Suprapubic skin (tissue), 3 donors: ENCODE measurements at regions not wholly inside any gene's neighbourhood (a gene's known extent, or its start where the extent isn't known, plus 50 kb on each side); places are given as distances from the start of the nearest gene placed in this dataset.

Experiments used
- CTCF ChIP-seq, 2 donors: fragments of 200-600 bp in 1 of 2; fragments of 450-650 bp in 1 of 2; sonication (generic) in 1 of 2; IDR thresholded peaks; one replicate each; pipeline ENCODE4 v1.5.1; 2016 to 2019; ENCODE audit warnings: antibody characterized with exemption in 2 of 2, mild to moderate bottlenecking in 1 of 2, moderate library complexity in 1 of 2
- POLR2A ChIP-seq, 2 donors: fragments of 450-650 bp; IDR thresholded peaks; one replicate each; pipeline ENCODE4 v1.6.1; 2017; ENCODE audit warnings: antibody characterized with exemption in 2 of 2, mild to moderate bottlenecking in 2 of 2, moderate library complexity in 2 of 2

GRCh38 chr20:48366230-48366629, 461.6 kb downstream of the PREX1 start:
- TF ChIP-seq CTCF (IDR thresholded peaks at IDR 0.05) (no peak), POLR2A (IDR thresholded peaks at IDR 0.05) (no peak)
